HEK293 (cell line): ENCODE measurements at regions not wholly inside any gene's neighbourhood (a gene's known extent, or its start where the extent isn't known, plus 50 kb on each side); places are given as distances from the start of the nearest gene placed in this dataset.

ENCODE experiments used
- CTCF ChIA-PET: fragments of 350-600 bp; formaldehyde crosslinking; extraction: SDS; loops from one replicate; lab custom pipeline; 2021; ENCODE audit warnings: antibody characterized with exemption; lab: Yijun Ruan, JAX
- POLR2A ChIA-PET: fragments of 300-600 bp; formaldehyde crosslinking; extraction: SDS; loops from one replicate; lab custom pipeline; 2020; ENCODE audit warnings: antibody characterized with exemption, inconsistent platforms; lab: Yijun Ruan, JAX
- H3K27ac ChIP-seq: fragments of 200-500 bp; sonication (Bioruptor generic); 2 replicates; pipeline ENCODE4 v1.5.1; 2014; ENCODE audit warnings: low read depth, low read length, control low read depth, inconsistent platforms; ENCODE audit errors: extremely low read depth
- H3K36me3 ChIP-seq, 2 experiments: fragments of 200-500 bp in 1 of 2; sonication (Bioruptor generic) in 1 of 2; 1 replicate in 1 of 2; 2 replicates in 1 of 2; pipeline ENCODE4 v1.5.1; 2014 to 2017; ENCODE audit warnings: inconsistent platforms in 2 of 2, low read length in 2 of 2; ENCODE audit not compliant: control insufficient read depth in 2 of 2, insufficient read depth in 1 of 2
- H3K4me1 ChIP-seq: fragments of 200-500 bp; sonication (Bioruptor generic); 2 replicates; pipeline ENCODE4 v1.5.1; 2014; ENCODE audit warnings: mild to moderate bottlenecking, low read length, inconsistent platforms; ENCODE audit not compliant: control insufficient read depth, insufficient read depth
- H3K4me3 ChIP-seq: 2 replicates; pipeline ENCODE4 v1.5.1; 2011; ENCODE audit warnings: low read depth, mild to moderate bottlenecking, control low read depth, low read length, moderate library complexity
- H3K9me3 ChIP-seq: fragments of 200-500 bp; sonication (Bioruptor generic); 2 replicates; pipeline ENCODE4 v1.5.1; 2014; ENCODE audit warnings: low read depth, low read length, inconsistent platforms; ENCODE audit not compliant: control insufficient read depth, insufficient read depth
- IKZF3 ChIP-seq: fragments of 450-650 bp; IDR thresholded peaks from 2 replicates; pipeline ENCODE4 v1.5.0; 2018; ENCODE audit warnings: missing biosample characterization, mild to moderate bottlenecking, missing genetic modification characterization, moderate library complexity
- INSM2 ChIP-seq: fragments of 450-650 bp; formaldehyde crosslinking; IDR thresholded peaks from 2 replicates; pipeline ENCODE4 v1.5.1; 2016; ENCODE audit warnings: missing biosample characterization, missing genetic modification characterization
- KLF7 ChIP-seq: fragments of 450-650 bp; formaldehyde crosslinking; IDR thresholded peaks from 2 replicates; pipeline ENCODE4 v1.5.1; 2016; ENCODE audit warnings: missing biosample characterization, missing genetic modification characterization, borderline replicate concordance
- WT1 ChIP-seq: fragments of 450-650 bp; formaldehyde crosslinking; IDR thresholded peaks from 2 replicates; pipeline ENCODE4 v1.5.1; 2016; ENCODE audit warnings: missing biosample characterization, missing genetic modification characterization
- ZEB2 ChIP-seq: fragments of 450-650 bp; formaldehyde crosslinking; IDR thresholded peaks from 2 replicates; pipeline ENCODE4 v1.5.1; 2016; ENCODE audit warnings: missing biosample characterization, missing genetic modification characterization
- ZFP69B ChIP-seq: fragments of 450-650 bp; formaldehyde crosslinking; IDR thresholded peaks from 2 replicates; pipeline ENCODE4 v1.5.1; 2016; ENCODE audit warnings: missing biosample characterization, missing genetic modification characterization
- ZNF114 ChIP-seq: fragments of 450-650 bp; formaldehyde crosslinking; IDR thresholded peaks from 2 replicates; pipeline ENCODE4 v1.5.0; 2017; ENCODE audit warnings: missing biosample characterization, missing genetic modification characterization
- ZNF184 ChIP-seq: fragments of 450-650 bp; IDR thresholded peaks from 2 replicates; pipeline ENCODE4 v1.5.1; 2018; ENCODE audit warnings: missing biosample characterization, mild to moderate bottlenecking, missing genetic modification characterization
- ZNF2 ChIP-seq: fragments of 450-650 bp; formaldehyde crosslinking; IDR thresholded peaks from 2 replicates; pipeline ENCODE4 v1.5.1; 2016; ENCODE audit warnings: missing biosample characterization, missing genetic modification characterization
- ZNF223 ChIP-seq: fragments of 450-650 bp; formaldehyde crosslinking; IDR thresholded peaks from 2 replicates; pipeline ENCODE4 v1.5.1; 2016; ENCODE audit warnings: missing biosample characterization, missing genetic modification characterization
- ZNF23 ChIP-seq: fragments of 450-650 bp; formaldehyde crosslinking; IDR thresholded peaks from 2 replicates; pipeline ENCODE4 v1.5.1; 2016; ENCODE audit warnings: missing biosample characterization, missing genetic modification characterization, borderline replicate concordance
- ZNF248 ChIP-seq: fragments of 450-650 bp; formaldehyde crosslinking; IDR thresholded peaks from 2 replicates; pipeline ENCODE4 v1.5.1; 2017; ENCODE audit warnings: missing biosample characterization, missing genetic modification characterization
- ZNF266 ChIP-seq: fragments of 450-650 bp; formaldehyde crosslinking; IDR thresholded peaks from 2 replicates; pipeline ENCODE4 v1.5.1; 2016; ENCODE audit warnings: missing biosample characterization, missing genetic modification characterization, low read depth
- ZNF571 ChIP-seq: fragments of 450-650 bp; formaldehyde crosslinking; IDR thresholded peaks from 2 replicates; pipeline ENCODE4 v1.5.0; 2017; ENCODE audit warnings: missing biosample characterization, missing genetic modification characterization
- ZNF629 ChIP-seq: fragments of 450-650 bp; formaldehyde crosslinking; IDR thresholded peaks from 2 replicates; pipeline ENCODE4 v1.5.1; 2017; ENCODE audit warnings: missing biosample characterization, missing genetic modification characterization
- ZNF639 ChIP-seq: fragments of 450-650 bp; formaldehyde crosslinking; IDR thresholded peaks from 2 replicates; pipeline ENCODE4 v1.5.1; 2016; ENCODE audit warnings: missing biosample characterization, missing genetic modification characterization
- ZNF707 ChIP-seq: fragments of 450-650 bp; formaldehyde crosslinking; IDR thresholded peaks from 2 replicates; pipeline ENCODE4 v1.5.1; 2016; ENCODE audit warnings: missing biosample characterization, missing genetic modification characterization
- TF ChIP-seq, protein P1 (sequence below): fragments of 450-650 bp; formaldehyde crosslinking; IDR thresholded peaks from 2 replicates; pipeline ENCODE4 v1.5.1; 2016; ENCODE audit warnings: missing biosample characterization, missing genetic modification characterization
- TF ChIP-seq, protein P2 (sequence below): fragments of 450-650 bp; formaldehyde crosslinking; IDR thresholded peaks from 2 replicates; pipeline ENCODE4 v1.5.1; 2017; ENCODE audit warnings: missing biosample characterization, missing genetic modification characterization
- TF ChIP-seq, protein P3 (sequence below): fragments of 450-650 bp; formaldehyde crosslinking; IDR thresholded peaks from 2 replicates; pipeline ENCODE4 v1.5.1; 2017; ENCODE audit warnings: missing biosample characterization, mild to moderate bottlenecking, missing genetic modification characterization, moderate library complexity

DNA sequence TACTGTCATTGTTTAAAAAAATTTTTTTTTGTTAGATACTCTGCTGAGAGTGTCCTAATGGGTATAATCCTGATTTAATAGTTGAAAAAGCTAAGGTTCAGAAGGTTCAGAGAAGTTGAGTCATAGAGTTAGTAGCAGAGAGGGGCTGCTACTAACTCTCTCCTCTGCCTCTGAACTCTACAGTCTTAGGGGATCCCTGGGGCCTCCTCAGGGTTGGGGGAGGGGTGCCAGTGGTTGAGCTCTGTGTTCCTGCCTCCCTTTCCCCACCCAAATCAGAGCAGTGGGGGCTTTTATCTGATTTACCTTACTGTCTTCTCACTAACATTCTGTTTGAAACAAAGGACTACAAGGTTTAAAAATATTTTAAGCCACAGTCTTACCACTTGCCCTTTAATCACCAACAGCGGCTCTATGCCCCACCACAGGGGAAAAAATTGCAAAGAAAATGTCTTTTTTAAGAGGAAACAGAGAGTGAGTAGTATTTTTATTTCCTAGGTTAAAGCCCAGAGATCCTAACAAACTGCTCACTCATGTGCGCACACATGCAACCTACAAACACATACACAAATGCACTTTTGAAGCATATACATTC lies 102.2 kb upstream of the ATP6AP2 start:
- H3K36me3 ChIP-seq: no peaks in the 10 kb centered on the region
- ChIA-PET POLR2A (no interaction called here), CTCF (interaction anchor here (0.9 to 1.2 kb wide), 2 partner anchors 66 to 117 kb away, joined by 3 to 4 read pairs; no protein-coding TSS in a partner anchor)
- H3K27ac ChIP-seq: no peak overlapping the region
- no peak overlapping the region for H3K4me3 ChIP-seq
- no peaks in the 10 kb centered on the region for H3K4me1 ChIP-seq
- H3K9me3 ChIP-seq: no peaks in the 10 kb centered on the region
- TF ChIP-seq, protein P1, sequence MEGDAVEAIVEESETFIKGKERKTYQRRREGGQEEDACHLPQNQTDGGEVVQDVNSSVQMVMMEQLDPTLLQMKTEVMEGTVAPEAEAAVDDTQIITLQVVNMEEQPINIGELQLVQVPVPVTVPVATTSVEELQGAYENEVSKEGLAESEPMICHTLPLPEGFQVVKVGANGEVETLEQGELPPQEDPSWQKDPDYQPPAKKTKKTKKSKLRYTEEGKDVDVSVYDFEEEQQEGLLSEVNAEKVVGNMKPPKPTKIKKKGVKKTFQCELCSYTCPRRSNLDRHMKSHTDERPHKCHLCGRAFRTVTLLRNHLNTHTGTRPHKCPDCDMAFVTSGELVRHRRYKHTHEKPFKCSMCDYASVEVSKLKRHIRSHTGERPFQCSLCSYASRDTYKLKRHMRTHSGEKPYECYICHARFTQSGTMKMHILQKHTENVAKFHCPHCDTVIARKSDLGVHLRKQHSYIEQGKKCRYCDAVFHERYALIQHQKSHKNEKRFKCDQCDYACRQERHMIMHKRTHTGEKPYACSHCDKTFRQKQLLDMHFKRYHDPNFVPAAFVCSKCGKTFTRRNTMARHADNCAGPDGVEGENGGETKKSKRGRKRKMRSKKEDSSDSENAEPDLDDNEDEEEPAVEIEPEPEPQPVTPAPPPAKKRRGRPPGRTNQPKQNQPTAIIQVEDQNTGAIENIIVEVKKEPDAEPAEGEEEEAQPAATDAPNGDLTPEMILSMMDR (tag by site-specific recombination): no peak
- TF ChIP-seq ZNF248 (tag by site-specific recombination): no peak
- TF ChIP-seq, protein P2, sequence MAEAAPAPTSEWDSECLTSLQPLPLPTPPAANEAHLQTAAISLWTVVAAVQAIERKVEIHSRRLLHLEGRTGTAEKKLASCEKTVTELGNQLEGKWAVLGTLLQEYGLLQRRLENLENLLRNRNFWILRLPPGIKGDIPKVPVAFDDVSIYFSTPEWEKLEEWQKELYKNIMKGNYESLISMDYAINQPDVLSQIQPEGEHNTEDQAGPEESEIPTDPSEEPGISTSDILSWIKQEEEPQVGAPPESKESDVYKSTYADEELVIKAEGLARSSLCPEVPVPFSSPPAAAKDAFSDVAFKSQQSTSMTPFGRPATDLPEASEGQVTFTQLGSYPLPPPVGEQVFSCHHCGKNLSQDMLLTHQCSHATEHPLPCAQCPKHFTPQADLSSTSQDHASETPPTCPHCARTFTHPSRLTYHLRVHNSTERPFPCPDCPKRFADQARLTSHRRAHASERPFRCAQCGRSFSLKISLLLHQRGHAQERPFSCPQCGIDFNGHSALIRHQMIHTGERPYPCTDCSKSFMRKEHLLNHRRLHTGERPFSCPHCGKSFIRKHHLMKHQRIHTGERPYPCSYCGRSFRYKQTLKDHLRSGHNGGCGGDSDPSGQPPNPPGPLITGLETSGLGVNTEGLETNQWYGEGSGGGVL (tag by site-specific recombination): no peak
- TF ChIP-seq ZEB2: no peak
- TF ChIP-seq ZNF266: no peak
- TF ChIP-seq KLF7: no peak
- TF ChIP-seq ZNF184 (tag by site-specific recombination): no peak
- no peak for TF ChIP-seq IKZF3
- no peak for TF ChIP-seq ZNF707
- TF ChIP-seq ZNF639 (tag by site-specific recombination): no peak
- TF ChIP-seq ZNF629 (tag by site-specific recombination): no peak
- TF ChIP-seq, protein P3, sequence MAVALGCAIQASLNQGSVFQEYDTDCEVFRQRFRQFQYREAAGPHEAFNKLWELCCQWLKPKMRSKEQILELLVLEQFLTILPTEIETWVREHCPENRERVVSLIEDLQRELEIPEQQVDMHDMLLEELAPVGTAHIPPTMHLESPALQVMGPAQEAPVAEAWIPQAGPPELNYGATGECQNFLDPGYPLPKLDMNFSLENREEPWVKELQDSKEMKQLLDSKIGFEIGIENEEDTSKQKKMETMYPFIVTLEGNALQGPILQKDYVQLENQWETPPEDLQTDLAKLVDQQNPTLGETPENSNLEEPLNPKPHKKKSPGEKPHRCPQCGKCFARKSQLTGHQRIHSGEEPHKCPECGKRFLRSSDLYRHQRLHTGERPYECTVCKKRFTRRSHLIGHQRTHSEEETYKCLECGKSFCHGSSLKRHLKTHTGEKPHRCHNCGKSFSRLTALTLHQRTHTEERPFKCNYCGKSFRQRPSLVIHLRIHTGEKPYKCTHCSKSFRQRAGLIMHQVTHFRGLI (tag by site-specific recombination): no peak
- no peak for TF ChIP-seq ZNF2 (tag by site-specific recombination)
- no peak for TF ChIP-seq ZNF571 (tag by site-specific recombination)
- TF ChIP-seq ZFP69B (tag by site-specific recombination): no peak
- no peak for TF ChIP-seq ZNF223
- no peak for TF ChIP-seq INSM2
- no peak for TF ChIP-seq ZNF114 (tag by site-specific recombination)
- no peak for TF ChIP-seq WT1
- no peak for TF ChIP-seq ZNF23 (tag by site-specific recombination)
